ENCODE measurements at regions not wholly inside any gene's neighbourhood (a gene's known extent, or its start where the extent isn't known, plus 50 kb on each side); places are given as distances from the start of the nearest gene placed in this dataset.
"Not testable (repeated sequence)": the region's sequence is repeated elsewhere in the genome, so short reads cannot be mapped to it uniquely, and the experiment has no call there.

DNA sequence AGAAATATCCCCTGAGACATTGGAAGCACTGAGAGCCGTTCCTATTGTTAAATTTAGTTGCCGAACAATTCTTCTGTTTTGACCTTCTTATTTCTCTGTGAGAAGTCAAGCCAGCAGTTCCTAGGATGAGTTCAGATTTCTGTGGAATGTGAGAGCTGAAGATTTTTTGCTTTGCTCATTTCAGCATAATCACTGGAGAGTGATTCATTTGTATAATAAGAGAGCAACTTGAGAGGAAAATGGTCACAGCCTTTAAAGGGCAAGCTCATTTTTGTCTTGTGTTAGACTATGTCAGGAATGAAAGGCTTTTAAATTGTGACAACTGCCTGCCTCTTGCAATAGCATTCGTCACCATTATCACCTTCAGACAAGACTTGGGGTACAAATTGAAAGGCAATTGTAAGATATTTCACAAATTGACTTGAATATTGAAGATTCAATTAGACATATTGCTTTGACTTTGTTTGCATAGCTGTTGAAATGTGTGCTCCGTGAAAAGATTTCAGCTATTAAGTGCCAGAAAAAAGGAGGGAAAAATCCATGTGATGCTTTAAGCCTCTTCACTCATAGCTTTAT lies 900.0 kb upstream of the GOT2 start:
- in situ Hi-C loops (cut with MboI; ENCODE audit: low pct_ligation_motif_present in 1 of 4, low pct_unique_long_range_greater_than_20kb in 1 of 4, low sequenced_read_pairs in 3 of 4): no loop called here
- WGBS, 2 donors (ENCODE audit: low coverage in 1 of 2): 59 to 61% methylated on average over 2 to 4 of the region's 4 CpGs
- H3K9me3 ChIP-seq: peaks cover 0 to 5% of the 10 kb centered on the region in 2 donors

GRCh38 chr16:59632276-59632855 lies 898.2 kb upstream of the GOT2 start:
- WGBS, 2 donors (ENCODE audit: low coverage in 1 of 2): 30 to 63% methylated on average over 2 to 3 of the region's 3 CpGs
- Histone ChIP-seq H3K4me1 (no peaks in the 10 kb centered on the region), H3K9me3 (peaks cover 0 to 5% of the 10 kb centered on the region in 2 donors), H3K27me3 (no peaks in the 10 kb centered on the region), H3K4me3 (no peak overlapping the region), H3K36me3 (no peaks in the 10 kb centered on the region), H3K27ac (no peak overlapping the region)
- intact Hi-C loops (cut with DNase I; ENCODE audit: low total_unique reads) (no loop called here), in situ Hi-C loops (cut with MboI; ENCODE audit: low pct_ligation_motif_present in 1 of 4, low pct_unique_long_range_greater_than_20kb in 1 of 4, low sequenced_read_pairs in 3 of 4) (no loop called here)
- TF ChIP-seq POLR2A (IDR thresholded peaks at IDR 0.05): no peak
- no peak for TF ChIP-seq EP300 (IDR thresholded peaks at IDR 0.05; ENCODE audit: low read depth)
- TF ChIP-seq POLR2AphosphoS5 (IDR thresholded peaks at IDR 0.05): no peak
- no peak for TF ChIP-seq CTCF (IDR thresholded peaks at IDR 0.05)
- DNase-seq: no peak

More for the DNA sequence above, 900.0 kb upstream of the GOT2 start:
- Histone ChIP-seq H3K36me3 (no peaks in the 10 kb centered on the region), H3K27ac (no peak overlapping the region), H3K4me3 (no peak overlapping the region), H3K4me1 (no peaks in the 10 kb centered on the region), H3K27me3 (no peaks in the 10 kb centered on the region)
- no peak for DNase-seq
- TF ChIP-seq EP300 (IDR thresholded peaks at IDR 0.05; ENCODE audit: low read depth) (no peak), CTCF (IDR thresholded peaks at IDR 0.05) (no peak), POLR2AphosphoS5 (IDR thresholded peaks at IDR 0.05) (no peak), POLR2A (IDR thresholded peaks at IDR 0.05) (no peak)
- intact Hi-C loops (cut with DNase I; ENCODE audit: low total_unique reads): no loop called here

DNA sequence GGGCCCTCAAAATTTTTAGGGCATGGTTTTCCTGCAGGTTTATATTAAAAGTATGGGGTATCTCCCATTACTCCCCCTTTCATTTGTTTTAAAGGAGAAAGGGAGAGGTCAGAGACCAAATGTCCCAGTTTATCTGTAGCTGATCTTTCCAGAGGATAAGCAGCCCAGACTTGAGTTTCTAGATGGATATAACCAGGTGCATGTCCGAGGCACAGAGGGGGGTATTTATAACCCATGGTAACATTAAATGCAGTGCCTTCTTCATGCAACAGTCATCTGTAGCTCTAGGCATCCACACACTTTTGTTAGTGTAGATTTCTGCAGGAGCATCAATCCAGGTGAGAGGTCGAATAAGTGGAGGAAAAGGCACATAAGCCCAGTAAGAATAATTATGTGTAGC lies 890.3 kb upstream of the GOT2 start:
- H3K27me3 ChIP-seq; H3K9me3 ChIP-seq; H3K27ac ChIP-seq; intact Hi-C loops (cut with DNase I; ENCODE audit: low total_unique reads); in situ Hi-C loops (cut with MboI; ENCODE audit: low pct_ligation_motif_present in 1 of 4, low pct_unique_long_range_greater_than_20kb in 1 of 4, low sequenced_read_pairs in 3 of 4); H3K4me3 ChIP-seq; H3K4me1 ChIP-seq; H3K36me3 ChIP-seq; DNase-seq: not testable (repeated sequence)
- 55 to 63% methylated on average over 1 to 2 of the region's 2 CpGs for WGBS, 2 donors (ENCODE audit: low coverage in 1 of 2)

GRCh38 chr16:59614466-59615240 lies 880.5 kb upstream of the GOT2 start:
- Histone ChIP-seq H3K9me3 (peaks cover 0 to 3% of the 10 kb centered on the region in 2 donors), H3K27ac (no peak overlapping the region), H3K4me3 (no peak overlapping the region), H3K36me3 (no peaks in the 10 kb centered on the region), H3K4me1 (no peaks in the 10 kb centered on the region), H3K27me3 (no peaks in the 10 kb centered on the region)
- no peak for DNase-seq
- 90 to 92% methylated on average over 2 of the region's 2 CpGs for WGBS, 2 donors (ENCODE audit: low coverage in 1 of 2)
- in situ Hi-C loops (cut with MboI; ENCODE audit: low pct_ligation_motif_present in 1 of 4, low pct_unique_long_range_greater_than_20kb in 1 of 4, low sequenced_read_pairs in 3 of 4) (no loop called here), intact Hi-C loops (cut with DNase I; ENCODE audit: low total_unique reads) (no loop called here)
- no peak for TF ChIP-seq POLR2AphosphoS5 (IDR thresholded peaks at IDR 0.05)
- no peak for TF ChIP-seq EP300 (IDR thresholded peaks at IDR 0.05; ENCODE audit: low read depth)
- no peak for TF ChIP-seq CTCF (IDR thresholded peaks at IDR 0.05)
- TF ChIP-seq POLR2A (IDR thresholded peaks at IDR 0.05): no peak

GRCh38 chr16:59612910-59613620 lies 878.9 kb upstream of the GOT2 start:
- H3K9me3 ChIP-seq; H3K27ac ChIP-seq; intact Hi-C loops (cut with DNase I; ENCODE audit: low total_unique reads); H3K4me1 ChIP-seq; H3K36me3 ChIP-seq; H3K27me3 ChIP-seq; in situ Hi-C loops (cut with MboI; ENCODE audit: low pct_ligation_motif_present in 1 of 4, low pct_unique_long_range_greater_than_20kb in 1 of 4, low sequenced_read_pairs in 3 of 4); H3K4me3 ChIP-seq; DNase-seq: not testable (repeated sequence)
- 42 to 53% methylated on average over 7 to 8 of the region's 8 CpGs for WGBS, 2 donors (ENCODE audit: low coverage in 1 of 2)
